EH (cell line): ENCODE measurements at regions not wholly inside any gene's neighbourhood (a gene's known extent, or its start where the extent isn't known, plus 50 kb on each side); places are given as distances from the start of the nearest gene placed in this dataset.
"Not testable (repeated sequence)": the region's sequence is repeated elsewhere in the genome, so short reads cannot be mapped to it uniquely, and the experiment has no call there.

Experiments used
- DNase-seq: peaks from one replicate; pipeline ENCODE4 v3.0.0-alpha.2; 2015; ENCODE audit warnings: low read depth

DNA sequence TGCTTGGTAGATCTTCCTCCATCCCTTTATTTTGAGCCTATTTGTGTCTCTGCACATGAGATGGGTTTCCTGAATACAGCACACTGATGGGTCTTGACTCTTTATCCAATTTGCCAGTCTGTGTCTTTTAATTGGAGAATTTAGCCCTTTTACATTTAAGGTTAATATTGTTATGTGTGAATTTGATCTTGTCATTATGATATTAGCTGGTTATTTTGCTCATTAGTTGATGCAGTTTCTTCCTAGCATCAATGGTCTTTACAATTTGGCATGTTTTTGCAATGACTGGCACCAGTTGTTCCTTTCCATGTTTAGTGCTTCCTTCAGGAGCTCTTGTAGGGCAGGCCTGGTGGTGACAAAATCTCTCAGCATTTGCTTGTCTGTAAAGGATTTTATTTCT is 72.4 kb downstream of the HNRNPD start:
- not testable (repeated sequence) for DNase-seq

DNA sequence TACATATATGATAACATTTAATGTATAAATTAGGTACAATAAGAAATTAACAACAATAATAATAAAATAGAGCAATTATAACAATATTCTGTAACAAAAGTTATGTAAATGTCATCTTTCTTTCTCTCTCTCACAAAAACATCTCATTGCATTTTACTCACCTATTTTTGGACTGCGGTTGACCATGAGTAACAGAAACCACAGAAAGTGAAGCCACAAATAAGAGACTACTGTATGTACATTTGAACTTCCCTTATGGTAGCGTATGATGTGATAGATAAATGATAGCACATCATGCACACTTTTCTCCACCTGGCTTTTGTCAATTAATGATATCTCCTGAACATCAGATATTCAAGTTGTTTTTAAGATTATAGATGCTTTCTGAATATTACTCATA is 80.5 kb downstream of the HNRNPD start:
- no peak for DNase-seq

DNA sequence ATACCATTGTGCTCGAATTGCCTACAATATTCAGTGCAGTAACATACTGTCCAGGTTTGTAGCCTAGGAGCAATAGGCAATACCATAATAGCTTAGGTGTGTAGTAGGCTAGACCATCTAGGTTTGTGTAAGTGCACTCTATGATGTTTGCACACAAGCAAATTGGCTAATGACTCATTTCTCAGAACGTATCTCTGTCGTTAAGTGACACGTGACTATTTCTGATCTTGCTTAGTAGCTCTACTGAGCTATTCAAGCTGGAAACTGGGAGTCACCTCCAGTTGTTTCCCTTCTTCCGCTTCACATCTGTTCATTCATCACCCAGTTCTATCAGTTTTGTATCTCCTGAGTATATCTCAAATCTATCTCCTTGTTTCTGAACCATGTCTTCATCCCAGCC is 86.1 kb downstream of the HNRNPD start:
- no peak for DNase-seq

DNA sequence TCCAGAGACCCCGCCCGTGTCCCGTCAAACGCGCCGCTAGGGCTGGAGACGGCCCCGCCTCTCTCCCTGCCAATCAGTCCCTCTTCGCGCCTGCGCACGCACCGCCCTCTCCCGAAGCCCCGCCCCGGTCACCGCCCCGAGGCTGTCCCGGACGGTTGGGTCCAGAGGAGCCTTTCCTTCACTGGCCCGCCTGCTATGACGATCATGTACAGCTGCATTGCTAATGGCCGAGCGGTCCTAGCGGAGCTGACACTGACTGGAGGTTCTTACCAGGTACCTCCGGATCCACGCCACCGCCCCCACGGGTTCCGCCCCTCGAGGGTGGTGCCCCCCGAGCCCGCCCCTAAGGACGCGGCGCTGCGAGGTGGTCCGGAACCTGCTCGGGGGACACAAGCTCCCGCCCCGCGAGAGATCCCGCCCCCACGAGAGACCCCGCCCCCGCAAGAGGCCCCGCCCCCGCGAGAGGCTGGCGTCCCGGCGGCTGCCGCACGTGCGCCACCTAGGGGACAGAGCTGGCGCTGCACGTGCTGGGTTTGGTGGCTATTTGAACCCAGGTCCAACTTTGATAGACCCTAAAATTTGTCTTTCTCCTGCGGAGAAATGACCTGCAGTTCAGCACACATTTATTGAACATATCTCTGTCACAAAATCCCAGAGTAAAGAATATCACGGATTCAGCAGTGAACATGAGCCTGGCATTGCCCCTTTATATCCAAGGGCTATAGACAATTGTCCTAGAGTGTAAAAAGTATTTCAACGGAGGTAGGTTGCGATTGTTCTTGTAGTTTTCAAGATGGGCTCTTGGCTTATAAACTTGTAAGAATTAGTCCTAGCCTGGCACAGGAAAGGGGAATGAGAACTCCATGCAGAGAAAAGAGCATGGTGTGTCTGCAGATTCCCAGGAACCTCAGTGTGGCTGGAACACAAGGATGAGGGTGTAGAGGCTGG is 88.7 kb downstream of the HNRNPD start:
- peak; percentile 100 for DNase-seq

DNA sequence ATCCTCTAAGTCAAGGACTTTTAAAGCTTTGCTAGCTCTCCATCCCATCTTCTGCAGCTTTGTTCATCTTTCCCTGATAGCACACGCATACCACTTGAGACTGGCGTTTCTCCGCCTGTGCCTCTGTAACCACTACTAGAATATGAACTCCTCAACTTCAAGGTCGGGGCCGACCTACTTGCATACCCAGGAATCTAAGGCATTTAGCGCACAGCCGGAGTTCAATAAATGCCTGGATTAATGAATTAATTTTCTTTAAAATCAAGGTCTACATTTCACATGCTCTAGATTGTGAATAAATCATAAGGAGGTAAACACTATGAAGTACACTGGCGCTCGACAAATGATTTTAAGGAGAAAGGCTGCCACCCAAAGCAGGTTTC is 89.3 kb downstream of the HNRNPD start:
- no peak for DNase-seq

DNA sequence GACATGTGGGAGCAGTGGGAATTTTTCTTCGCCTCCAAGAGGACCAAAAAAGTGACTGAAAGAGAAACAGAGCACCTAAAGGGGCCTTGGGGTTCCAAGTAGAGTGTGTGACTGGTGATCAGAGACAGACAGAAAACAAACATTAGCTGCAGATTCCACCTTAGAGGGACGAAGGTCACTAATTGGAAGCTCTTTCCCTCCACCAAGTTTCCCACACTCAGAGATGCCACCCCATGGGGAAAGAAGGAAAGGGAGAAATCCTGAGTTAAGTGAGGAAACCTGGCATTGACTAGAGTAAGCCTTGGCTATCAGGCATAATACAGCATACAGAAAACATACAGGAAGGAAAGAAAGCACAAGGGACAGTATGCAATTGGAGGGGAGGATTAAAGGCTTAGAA is 90.9 kb downstream of the HNRNPD start:
- no peak for DNase-seq

DNA sequence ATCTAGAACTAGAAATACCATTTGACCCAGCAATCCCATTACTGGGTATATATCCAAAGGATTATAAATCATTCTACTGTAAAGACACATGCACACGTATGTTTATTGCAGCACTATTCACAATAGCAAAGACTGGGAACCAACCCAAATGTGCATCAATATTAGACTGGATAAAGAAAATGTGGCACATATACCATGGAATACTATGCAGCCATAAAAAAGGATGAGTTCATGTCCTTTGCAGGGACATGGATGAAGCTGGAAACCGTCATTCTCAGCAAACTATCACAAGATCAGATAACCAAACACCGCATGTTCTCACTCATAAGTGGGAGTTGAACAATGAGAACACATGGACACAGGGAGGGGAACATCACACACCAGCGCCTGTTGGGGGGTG is 94.2 kb downstream of the HNRNPD start:
- not testable (repeated sequence) for DNase-seq

DNA sequence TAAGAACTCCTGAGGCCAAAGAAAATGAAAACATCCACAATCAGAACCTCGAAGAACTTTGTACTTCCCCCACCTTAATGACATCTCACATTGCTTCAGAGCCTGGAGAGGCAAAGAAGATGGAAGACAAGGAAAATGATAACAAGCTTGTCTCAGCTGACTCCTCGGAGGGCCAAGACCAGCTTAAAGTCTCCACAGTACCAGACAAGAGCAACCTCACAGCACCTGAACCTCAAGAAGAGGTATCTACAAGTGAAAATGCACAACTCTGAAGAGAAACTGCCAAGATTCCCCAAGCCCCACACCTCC is 97.5 kb downstream of the HNRNPD start:
- DNase-seq = no peak

DNA sequence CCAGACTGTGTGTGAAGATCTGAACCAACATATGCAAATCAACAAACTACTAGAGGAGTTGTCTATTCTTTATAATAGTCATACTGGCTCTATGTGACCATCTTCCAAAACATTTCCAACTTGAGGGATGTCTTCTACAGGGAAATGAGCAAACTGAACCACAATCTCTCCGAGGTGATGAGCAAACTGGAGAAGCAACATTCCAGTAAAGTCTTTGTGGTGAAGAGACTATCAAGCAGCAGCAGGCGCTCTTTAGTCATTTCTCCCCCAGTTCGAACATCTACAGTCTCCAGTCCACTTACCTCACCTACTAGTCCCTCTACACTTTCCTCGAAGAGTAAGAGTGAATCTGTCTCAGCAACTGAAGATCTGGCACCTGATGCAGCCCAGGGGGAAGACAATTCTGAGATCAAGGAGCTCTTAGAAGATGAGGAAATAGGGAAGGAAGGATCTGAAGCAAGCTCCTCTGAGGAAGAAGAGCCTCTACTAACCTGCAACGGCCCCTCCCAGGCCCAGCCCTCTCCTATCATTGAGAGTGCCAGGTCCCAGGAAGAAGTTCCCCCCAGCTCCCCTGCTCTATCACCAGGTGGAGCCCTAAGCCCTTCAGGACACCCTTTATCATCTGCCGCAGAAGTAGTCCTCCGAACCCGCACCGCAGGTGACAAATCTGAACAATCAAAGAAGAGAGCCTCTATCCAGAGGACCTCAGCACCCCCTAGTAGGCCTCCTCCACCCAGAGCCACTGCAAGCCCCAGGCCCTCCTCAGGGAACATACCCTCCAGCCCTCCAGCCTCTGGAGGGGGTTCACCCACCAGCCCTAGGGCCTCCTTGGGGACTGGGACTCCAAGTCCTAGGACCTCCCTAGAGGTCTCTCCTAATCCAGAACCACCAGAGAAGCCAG is 98.1 kb downstream of the HNRNPD start:
- no peak for DNase-seq

DNA sequence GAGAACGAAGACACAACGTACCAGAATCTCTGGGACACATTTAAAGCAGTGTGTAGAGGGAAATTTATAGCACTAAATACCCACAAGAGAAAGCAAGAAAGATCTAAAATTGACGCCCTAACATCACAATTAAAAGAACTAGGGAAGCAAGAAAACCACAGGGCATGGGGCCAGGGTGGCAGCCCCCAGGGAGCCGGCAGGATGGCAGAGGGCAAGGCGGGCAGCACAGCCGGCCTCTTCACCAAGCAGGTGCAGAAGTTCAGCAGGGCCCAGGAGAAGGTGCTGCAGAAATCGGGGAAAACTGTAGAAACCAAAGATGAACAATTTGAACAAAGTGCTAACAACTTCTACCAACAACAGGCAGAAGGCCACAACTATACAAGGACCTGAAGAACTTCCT is 99.1 kb downstream of the HNRNPD start:
- not testable (repeated sequence) for DNase-seq

DNA sequence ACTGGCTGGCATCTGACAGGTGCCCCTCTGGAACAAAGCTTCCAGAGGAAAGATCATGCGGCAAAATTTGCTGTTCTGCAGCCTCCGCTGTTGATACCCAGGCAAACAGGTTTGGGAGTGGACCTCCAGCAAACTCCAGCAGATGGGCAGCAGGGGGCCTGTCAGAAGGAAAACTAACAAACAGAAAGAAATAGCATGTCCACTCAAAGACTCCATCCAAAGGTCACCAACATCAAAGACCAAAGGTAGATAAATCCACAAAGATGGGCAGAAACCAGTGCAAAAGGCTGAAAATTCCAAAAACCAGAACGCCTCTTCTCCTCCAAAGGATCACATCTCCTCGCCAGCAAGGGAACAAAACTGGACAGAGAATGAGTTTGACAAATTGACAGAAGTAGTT is 101.3 kb downstream of the HNRNPD start:
- DNase-seq = not testable (repeated sequence)

DNA sequence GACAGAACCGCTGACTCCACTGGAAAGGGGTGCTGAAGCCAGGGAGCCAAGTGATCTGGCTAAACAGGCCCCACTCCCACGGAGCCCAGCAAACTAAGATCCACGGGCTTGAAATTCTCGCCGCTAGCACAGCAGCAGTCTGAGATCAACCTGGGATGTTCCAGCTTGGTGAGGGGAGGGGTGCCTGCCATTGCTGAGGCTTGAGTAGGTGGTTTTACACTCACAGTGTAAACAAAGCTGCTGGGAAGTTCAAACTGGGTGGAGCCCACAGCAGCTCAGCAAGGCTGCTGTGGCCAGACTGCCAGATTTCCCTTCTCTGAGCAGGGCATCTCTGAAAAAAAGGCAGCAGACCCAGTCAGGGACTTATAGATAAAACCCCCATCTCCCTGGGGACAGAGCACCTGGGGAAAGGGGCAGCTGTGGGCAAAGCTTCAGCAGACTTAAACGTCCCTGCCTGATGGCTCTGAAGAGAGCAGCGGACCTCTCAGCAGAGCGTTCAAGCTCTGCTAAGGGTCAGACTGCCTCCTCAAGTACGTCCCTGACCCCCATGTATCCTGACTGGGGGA is 101.8 kb downstream of the HNRNPD start:
- DNase-seq = not testable (repeated sequence)

DNA sequence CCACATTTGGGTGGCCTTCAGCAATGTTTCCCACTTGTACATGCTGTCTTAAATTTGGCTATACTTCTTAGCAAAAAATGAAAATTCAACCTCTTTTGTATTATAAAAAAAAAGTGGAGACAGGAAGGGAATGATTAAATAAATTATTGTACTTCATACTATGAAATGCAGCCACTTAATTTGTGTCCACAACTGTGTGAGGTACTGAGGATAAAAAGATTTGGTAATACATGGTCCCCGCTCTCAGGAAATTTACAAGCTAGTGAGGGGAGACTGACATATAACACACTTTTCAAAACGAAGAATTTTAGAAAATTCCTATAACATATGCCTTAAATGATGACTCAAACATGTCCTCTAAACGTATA is 105.0 kb downstream of the HNRNPD start:
- DNase-seq = no peak

DNA sequence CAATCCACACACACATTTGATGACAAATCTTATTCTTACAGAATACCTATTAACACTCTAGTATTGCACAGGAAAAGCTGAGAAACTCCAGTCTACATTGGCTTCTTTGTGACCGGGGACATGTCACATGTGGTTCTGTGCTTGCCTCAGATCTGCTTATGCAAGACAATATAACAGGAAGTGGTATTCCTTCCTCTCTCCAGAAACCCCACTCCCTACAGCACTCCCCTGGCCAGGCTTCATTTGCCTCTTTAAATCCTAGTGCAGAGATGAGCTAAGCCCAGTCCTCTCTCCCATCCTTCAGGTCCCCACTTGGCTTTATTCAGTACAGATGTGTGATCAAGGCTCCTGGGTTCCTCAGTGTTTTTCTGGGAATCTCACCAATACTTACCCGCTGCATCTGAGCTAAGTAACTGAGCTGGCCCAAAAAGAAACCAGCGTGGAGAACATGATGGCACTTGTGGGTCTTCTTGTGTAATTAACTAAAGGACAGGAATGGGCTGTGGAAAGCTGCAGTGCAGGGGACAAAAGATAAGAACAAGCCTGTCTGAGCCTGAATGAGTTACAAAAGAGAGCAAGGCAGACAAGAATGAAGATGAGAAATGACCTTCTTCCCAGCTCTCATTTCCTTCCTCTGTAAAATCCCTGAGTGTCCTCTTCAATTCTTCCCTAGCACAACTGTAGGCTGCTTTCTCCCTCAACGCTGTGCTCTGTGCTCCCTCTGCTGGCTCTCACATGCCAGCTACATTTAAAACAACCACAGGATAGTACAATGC is 105.6 kb downstream of the HNRNPD start:
- DNase-seq = peak; percentile 60

DNA sequence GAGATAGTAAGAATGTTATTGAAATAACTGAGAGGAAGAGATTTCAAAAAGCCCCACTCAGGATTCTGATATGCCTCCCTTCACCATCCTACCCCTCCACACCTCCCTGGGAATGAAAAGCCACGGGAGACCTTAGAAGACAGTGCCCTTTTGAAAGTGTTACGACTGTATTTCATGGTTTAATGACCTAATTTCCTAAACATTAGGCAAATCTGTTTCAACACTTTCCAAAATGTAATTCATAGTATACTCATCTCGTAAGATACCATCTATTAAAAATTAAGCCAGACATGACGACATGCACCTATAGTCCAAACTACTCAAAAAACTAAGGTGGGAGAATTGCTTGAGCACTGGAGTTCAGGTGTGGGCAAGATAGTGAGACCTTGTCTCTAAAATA is 106.3 kb downstream of the HNRNPD start:
- no peak for DNase-seq

DNA sequence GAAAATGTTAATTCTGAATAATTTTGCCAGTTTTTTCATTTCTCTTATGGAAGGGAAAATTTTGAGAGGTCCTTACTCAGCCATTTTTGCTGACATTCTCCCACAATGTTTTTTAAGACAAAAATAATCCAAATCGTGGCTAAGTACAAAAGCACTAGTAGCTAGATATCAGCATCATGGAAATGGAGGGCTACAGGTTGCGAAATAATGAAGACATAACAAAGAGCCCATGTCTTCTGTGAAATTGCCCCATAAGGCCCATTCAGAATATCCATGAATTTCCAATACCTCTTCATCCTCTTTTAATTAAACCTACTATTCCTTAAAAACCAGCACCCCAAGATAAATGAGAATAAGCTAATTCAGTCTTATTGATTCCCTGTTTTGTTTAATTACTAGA is 107.4 kb downstream of the HNRNPD start:
- DNase-seq = no peak

DNA sequence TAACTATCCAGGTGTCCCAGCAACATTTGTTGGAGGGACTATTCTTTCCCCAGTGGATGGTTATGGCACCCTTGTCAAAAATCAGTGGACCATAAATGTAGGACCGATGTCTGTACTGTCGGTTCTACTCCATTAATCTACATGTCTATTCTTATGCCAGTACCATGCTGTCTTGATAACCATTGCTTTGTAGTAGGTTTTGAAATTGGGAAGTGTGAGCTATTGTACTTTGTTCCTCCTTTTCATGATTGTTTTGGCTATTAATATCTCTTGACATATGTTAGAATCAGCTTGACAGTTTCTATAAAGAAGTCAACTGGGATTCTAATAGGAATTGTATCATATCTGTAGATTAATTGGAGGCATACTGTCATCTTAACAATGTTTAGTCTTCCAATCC is 112.7 kb downstream of the HNRNPD start:
- DNase-seq = no peak

DNA sequence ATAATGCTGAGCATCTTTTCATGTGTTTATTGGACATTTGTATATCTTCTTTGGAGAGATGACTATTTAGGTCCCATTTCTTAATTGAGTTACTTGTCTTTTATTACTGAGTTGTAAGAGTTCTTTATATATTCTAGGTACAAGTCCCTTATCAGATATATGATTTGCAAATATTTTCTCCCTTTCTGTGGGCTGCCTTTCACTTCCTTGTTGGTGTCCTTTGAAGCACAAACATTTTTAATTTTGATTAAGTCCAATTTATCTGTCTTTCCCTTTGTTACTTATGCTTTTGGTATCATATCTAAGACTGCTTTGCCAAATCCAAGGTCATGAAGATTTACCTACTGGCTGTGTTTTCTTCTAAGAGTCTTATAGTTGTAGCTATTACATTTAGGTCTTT is 113.2 kb downstream of the HNRNPD start:
- DNase-seq = no peak

DNA sequence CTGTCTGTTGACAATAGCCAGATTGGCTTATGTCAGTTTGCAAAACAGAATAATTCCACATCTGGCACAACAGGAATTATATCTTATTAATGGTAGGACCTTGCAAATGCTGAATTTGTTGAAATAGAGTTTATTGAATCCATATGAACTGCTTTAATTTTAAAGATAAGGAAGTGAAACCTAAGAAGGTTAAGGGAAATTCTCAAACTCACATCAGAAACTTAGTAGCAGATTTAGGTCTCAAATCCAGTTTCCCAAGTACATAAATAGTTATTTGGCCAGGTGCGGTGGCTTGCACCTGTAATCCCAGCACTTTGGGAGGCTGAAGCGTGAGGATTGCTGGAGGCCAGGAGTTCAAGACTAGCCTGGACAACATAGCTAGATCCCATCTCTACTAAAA is 117.1 kb downstream of the HNRNPD start:
- DNase-seq = no peak

DNA sequence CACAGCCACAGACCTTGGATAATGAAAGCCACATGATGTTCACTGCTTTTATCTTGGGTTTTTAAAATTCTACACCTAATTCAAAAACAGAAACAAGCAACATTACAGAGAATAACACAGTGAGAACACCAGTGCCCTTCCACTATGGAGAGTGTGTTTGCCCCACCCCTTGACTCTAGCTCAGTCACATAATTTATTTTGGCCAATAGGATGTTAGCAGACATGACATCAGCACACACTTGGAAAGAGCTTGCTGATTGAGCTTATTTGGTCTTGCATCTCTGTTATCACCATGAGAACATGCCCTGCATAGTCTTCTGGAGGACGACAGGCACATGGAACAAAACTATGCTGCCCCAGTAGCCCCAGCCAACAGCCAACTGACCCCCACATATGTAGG is 118.1 kb downstream of the HNRNPD start:
- no peak for DNase-seq

DNA sequence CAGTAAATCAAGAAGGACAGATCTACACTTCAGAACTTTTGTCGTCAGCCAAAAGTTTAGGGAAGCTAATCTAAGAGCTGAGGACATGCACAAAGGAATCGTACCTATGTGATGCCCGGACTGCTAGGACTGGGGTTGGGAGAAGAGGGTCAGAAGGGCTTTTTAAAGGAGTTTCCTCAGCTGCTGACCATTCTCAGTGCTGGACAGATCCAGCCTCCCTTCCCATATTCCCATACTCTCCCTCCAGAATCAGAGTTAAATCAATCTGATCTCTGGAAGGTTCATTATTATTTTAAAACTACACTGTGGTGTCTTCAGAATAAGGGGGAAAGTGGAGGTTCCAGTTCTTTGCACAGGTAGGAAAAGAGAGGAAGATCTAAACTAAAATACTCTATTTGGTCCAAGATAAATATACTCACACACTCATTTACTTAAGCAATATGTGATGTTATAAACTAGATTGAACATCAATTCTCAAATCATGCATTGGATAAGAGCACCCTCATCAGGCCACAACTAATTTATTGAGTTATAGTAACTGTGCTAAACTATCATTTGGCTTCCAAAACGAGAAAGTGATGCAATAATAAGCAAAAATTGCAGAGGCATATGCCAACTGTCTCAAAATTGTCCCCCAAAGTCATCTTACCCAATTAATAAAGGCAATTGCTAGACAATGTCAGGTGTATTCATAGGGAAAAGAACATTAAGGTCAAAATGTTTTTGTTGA is 124.7 kb downstream of the HNRNPD start:
- no peak for DNase-seq

DNA sequence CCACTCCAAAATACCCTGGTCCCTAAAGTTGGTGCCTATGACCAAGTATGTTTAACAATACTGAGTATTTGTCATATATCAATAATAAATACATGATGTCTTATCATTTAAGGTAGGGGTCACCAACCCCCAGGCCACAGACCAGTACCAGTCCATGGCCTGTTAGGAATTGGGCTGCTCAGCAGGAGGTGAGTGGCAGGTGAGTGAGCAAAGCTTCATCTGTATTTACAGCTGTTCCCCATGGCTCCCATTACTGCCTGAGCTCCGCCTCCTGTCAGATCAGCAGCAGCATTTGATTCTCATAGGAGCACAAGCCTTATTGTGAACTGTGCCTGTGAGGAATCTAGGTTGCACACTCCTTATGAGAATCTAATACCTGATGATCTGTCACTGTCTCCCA is 126.2 kb downstream of the HNRNPD start:
- DNase-seq = no peak
